GM19395 (cell line): ENCODE measurements at regions not wholly inside any gene's neighbourhood (a gene's known extent, or its start where the extent isn't known, plus 50 kb on each side); places are given as distances from the start of the nearest gene placed in this dataset.

Experiments
- ATAC-seq: cut with Tn5 transposase; IDR thresholded peaks from one replicate; pipeline ENCODE4 v1.9.1; 2021; ENCODE audit warnings: mild to moderate bottlenecking, moderate library complexity; ENCODE audit not compliant: unreplicated experiment

- ATAC-seq = no peak
These were observed 427.2 kb downstream of the EPHA4 start for GRCh38 chr2:221144909-221145308.

- no peak for ATAC-seq
These were observed 426.7 kb downstream of the EPHA4 start for GRCh38 chr2:221145396-221145795.

- ATAC-seq = no peak
These were observed 418.9 kb downstream of the EPHA4 start for GRCh38 chr2:221153226-221153625.

GRCh38 chr2:221154176-221154575, 417.9 kb downstream of the EPHA4 start:
- ATAC-seq = no peak

- ATAC-seq = no peak
These were observed 415.9 kb downstream of the EPHA4 start for GRCh38 chr2:221156062-221156734.

- no peak for ATAC-seq
These were observed 410.9 kb downstream of the EPHA4 start for GRCh38 chr2:221161186-221161585.

GRCh38 chr2:221166292-221166691, 405.8 kb downstream of the EPHA4 start:
- no peak for ATAC-seq

- no peak for ATAC-seq
These were observed 404.5 kb downstream of the EPHA4 start for GRCh38 chr2:221167561-221167960.

- ATAC-seq = no peak
These were observed 402.4 kb downstream of the EPHA4 start for GRCh38 chr2:221169724-221170123.

- no peak for ATAC-seq
These were observed 401.6 kb downstream of the EPHA4 start for GRCh38 chr2:221170548-221170947.

GRCh38 chr2:221176667-221177066, 395.4 kb downstream of the EPHA4 start:
- ATAC-seq = no peak

- no peak for ATAC-seq
These were observed 394.0 kb downstream of the EPHA4 start for GRCh38 chr2:221178139-221178538.

- ATAC-seq = no peak
These were observed 385.2 kb downstream of the EPHA4 start for GRCh38 chr2:221186873-221187272.

- ATAC-seq = no peak
These were observed 382.6 kb downstream of the EPHA4 start for GRCh38 chr2:221189431-221190067.

- no peak for ATAC-seq
These were observed 376.3 kb downstream of the EPHA4 start for GRCh38 chr2:221195829-221196228.

GRCh38 chr2:221197225-221197856, 374.8 kb downstream of the EPHA4 start:
- no peak for ATAC-seq

GRCh38 chr2:221198309-221198708, 373.8 kb downstream of the EPHA4 start:
- no peak for ATAC-seq

- no peak for ATAC-seq
These were observed 371.8 kb downstream of the EPHA4 start for GRCh38 chr2:221200184-221200839.

GRCh38 chr2:221202431-221202830, 369.7 kb downstream of the EPHA4 start:
- ATAC-seq = peak; percentile 1

GRCh38 chr2:221203125-221203524, 369.0 kb downstream of the EPHA4 start:
- peak; percentile 94 for ATAC-seq

- no peak for ATAC-seq
These were observed 368.2 kb downstream of the EPHA4 start for GRCh38 chr2:221203856-221204255.

GRCh38 chr2:221204699-221205098, 367.4 kb downstream of the EPHA4 start:
- ATAC-seq = no peak
